Stimulated activated CD8-positive, alpha-beta memory T cell treated with anti-CD3 and anti-CD28 coated beads, Interleukin-15, amount 100 ng/mL, for 1 hour (primary cell): ENCODE measurements at regions not wholly inside any gene's neighbourhood (a gene's known extent, or its start where the extent isn't known, plus 50 kb on each side); places are given as distances from the start of the nearest gene placed in this dataset.
"Not testable (repeated sequence)": the region's sequence is repeated elsewhere in the genome, so short reads cannot be mapped to it uniquely, and the experiment has no call there.

Experiments
- DNase-seq: peaks from one replicate; pipeline ENCODE4 v3.0.0-alpha.2; 2020; ENCODE audit warnings: low read depth

GRCh38 chr15:69926006-69926405 is 171.7 kb downstream of the TLE3 start:
- DNase-seq, result no peak

- DNase-seq, result no peak
Measured at GRCh38 chr15:69926721-69927120, 171.0 kb downstream of the TLE3 start.

- DNase-seq, result not testable (repeated sequence)
Measured at GRCh38 chr15:69928890-69929289, 168.8 kb downstream of the TLE3 start.

GRCh38 chr15:69929905-69930630 is 167.6 kb downstream of the TLE3 start:
- no peak for DNase-seq

- no peak for DNase-seq
Measured at GRCh38 chr15:69930754-69931153, 167.0 kb downstream of the TLE3 start.

GRCh38 chr15:69931156-69931555 is 166.6 kb downstream of the TLE3 start:
- no peak for DNase-seq

GRCh38 chr15:69934607-69935006 is 163.1 kb downstream of the TLE3 start:
- DNase-seq, result no peak

GRCh38 chr15:69939513-69940440 is 157.9 kb downstream of the TLE3 start:
- no peak for DNase-seq

GRCh38 chr15:69940441-69941300 is 157.0 kb downstream of the TLE3 start:
- no peak for DNase-seq

- no peak for DNase-seq
Measured at GRCh38 chr15:69941301-69941605, 156.5 kb downstream of the TLE3 start.

- no peak for DNase-seq
Measured at GRCh38 chr15:69941706-69942495, 155.8 kb downstream of the TLE3 start.

- no peak for DNase-seq
Measured at GRCh38 chr15:69943637-69944036, 154.1 kb downstream of the TLE3 start.

GRCh38 chr15:69945729-69946128 is 152.0 kb downstream of the TLE3 start:
- no peak for DNase-seq

- DNase-seq, result no peak
Measured at GRCh38 chr15:69946870-69947269, 150.8 kb downstream of the TLE3 start.

GRCh38 chr15:69947394-69947793 is 150.3 kb downstream of the TLE3 start:
- DNase-seq, result no peak

GRCh38 chr15:69949485-69949884 is 148.2 kb downstream of the TLE3 start:
- no peak for DNase-seq

- DNase-seq, result no peak
Measured at GRCh38 chr15:69951256-69951897, 146.3 kb downstream of the TLE3 start.

- DNase-seq, result no peak
Measured at GRCh38 chr15:69951898-69952555, 145.7 kb downstream of the TLE3 start.

GRCh38 chr15:69953051-69953450 is 144.7 kb downstream of the TLE3 start:
- no peak for DNase-seq

GRCh38 chr15:69953816-69954215 is 143.9 kb downstream of the TLE3 start:
- DNase-seq, result no peak

- no peak for DNase-seq
Measured at GRCh38 chr15:69954666-69955065, 143.1 kb downstream of the TLE3 start.
